ENCODE measurements at regions not wholly inside any gene's neighbourhood (a gene's known extent, or its start where the extent isn't known, plus 50 kb on each side); places are given as distances from the start of the nearest gene placed in this dataset.
"Not testable (repeated sequence)": the region's sequence is repeated elsewhere in the genome, so short reads cannot be mapped to it uniquely, and the experiment has no call there.

GRCh38 chr21:27528697-27529096, 561.8 kb upstream of the ADAMTS5 start:
- no peak for TF ChIP-seq CTCF (IDR thresholded peaks at IDR 0.05; ENCODE audit: unreplicated experiment)
- Mint-ChIP-seq H3K27me3 (ENCODE audit: low read depth) (no peaks in the 10 kb centered on the region), H3K4me3 (no peak overlapping the region), H3K27ac (no peak overlapping the region), H3K9me3 (peaks cover 17% of the 10 kb centered on the region), H3K36me3 (no peaks in the 10 kb centered on the region), H3K4me1 (peaks cover 20% of the 10 kb centered on the region)
- no peak for DNase-seq (ENCODE audit: low spot score in 2 of 2, unreplicated experiment in 2 of 2)

- H3K9me3 Mint-ChIP-seq: peaks cover 17% of the 10 kb centered on the region
- H3K4me1 Mint-ChIP-seq: peaks cover 9% of the 10 kb centered on the region
- H3K36me3 Mint-ChIP-seq: peaks cover 5% of the 10 kb centered on the region
- no peak for DNase-seq (ENCODE audit: low spot score in 2 of 2, unreplicated experiment in 2 of 2)
- H3K27me3 Mint-ChIP-seq (ENCODE audit: low read depth): no peaks in the 10 kb centered on the region
- no peak for TF ChIP-seq CTCF (IDR thresholded peaks at IDR 0.05; ENCODE audit: unreplicated experiment)
- H3K27ac Mint-ChIP-seq: no peak overlapping the region
- H3K4me3 Mint-ChIP-seq: no peak overlapping the region
These were observed 559.6 kb upstream of the ADAMTS5 start for GRCh38 chr21:27526451-27526850.

GRCh38 chr21:27525780-27526179, 558.9 kb upstream of the ADAMTS5 start:
- no peaks in the 10 kb centered on the region for H3K27me3 Mint-ChIP-seq (ENCODE audit: low read depth)

GRCh38 chr21:27519361-27519760, 552.5 kb upstream of the ADAMTS5 start:
- Mint-ChIP-seq H3K4me3 (no peak overlapping the region), H3K9me3 (peaks cover 29% of the 10 kb centered on the region), H3K4me1 (peaks cover 1% of the 10 kb centered on the region), H3K27ac (peak overlapping the region; percentile 9), H3K36me3 (peaks cover 18% of the 10 kb centered on the region), H3K27me3 (ENCODE audit: low read depth) (no peaks in the 10 kb centered on the region)
- TF ChIP-seq CTCF (IDR thresholded peaks at IDR 0.05; ENCODE audit: unreplicated experiment): no peak
- DNase-seq (ENCODE audit: low spot score in 2 of 2, unreplicated experiment in 2 of 2): no peak

More at GRCh38 chr21:27525780-27526179, 558.9 kb upstream of the ADAMTS5 start:
- DNase-seq (ENCODE audit: low spot score in 2 of 2, unreplicated experiment in 2 of 2): no peak
- no peak for TF ChIP-seq CTCF (IDR thresholded peaks at IDR 0.05; ENCODE audit: unreplicated experiment)
- Mint-ChIP-seq H3K27ac (no peak overlapping the region), H3K4me3 (no peak overlapping the region), H3K9me3 (peaks cover 19% of the 10 kb centered on the region), H3K4me1 (peaks cover 6% of the 10 kb centered on the region), H3K36me3 (peaks cover 7% of the 10 kb centered on the region)

GRCh38 chr21:27517177-27517576, 550.3 kb upstream of the ADAMTS5 start:
- Mint-ChIP-seq H3K36me3 (peaks cover 18% of the 10 kb centered on the region), H3K9me3 (peaks cover 29% of the 10 kb centered on the region)
- H3K4me3 Mint-ChIP-seq; DNase-seq (ENCODE audit: low spot score in 2 of 2, unreplicated experiment in 2 of 2); H3K27me3 Mint-ChIP-seq (ENCODE audit: low read depth); H3K4me1 Mint-ChIP-seq; H3K27ac Mint-ChIP-seq: not testable (repeated sequence)

- Mint-ChIP-seq H3K27me3 (ENCODE audit: low read depth) (no peaks in the 10 kb centered on the region), H3K36me3 (peaks cover 10% of the 10 kb centered on the region), H3K4me3 (no peak overlapping the region), H3K9me3 (peaks cover 35% of the 10 kb centered on the region), H3K4me1 (peaks cover 1% of the 10 kb centered on the region), H3K27ac (no peak overlapping the region)
- TF ChIP-seq CTCF (IDR thresholded peaks at IDR 0.05; ENCODE audit: unreplicated experiment): no peak
- DNase-seq (ENCODE audit: low spot score in 2 of 2, unreplicated experiment in 2 of 2): no peak
These were observed 548.8 kb upstream of the ADAMTS5 start for GRCh38 chr21:27515676-27516075.

All from mesothelial cell of epicardium (in vitro differentiated cells).